Spleen (tissue), 7 donors: ENCODE measurements at regions not wholly inside any gene's neighbourhood (a gene's known extent, or its start where the extent isn't known, plus 50 kb on each side); places are given as distances from the start of the nearest gene placed in this dataset.

Experiments
- CTCF ChIP-seq, 11 experiments: fragments of 200-600 bp in 7 of 11; fragments of 450-650 bp in 4 of 11; sonication (generic) in 4 of 11; IDR thresholded peaks in 8 of 11; conservative IDR thresholded peaks in 3 of 11; 1 replicate in 7 of 11; 2 replicates in 4 of 11; pipeline versions ENCODE4 v1.4.0 to v1.8.0; 2016 to 2021; ENCODE audit warnings: antibody characterized with exemption in 11 of 11, inconsistent platforms in 4 of 11, mild to moderate bottlenecking in 1 of 11
- POLR2A ChIP-seq, 3 donors: fragments of 450-650 bp; IDR thresholded peaks; one replicate each; pipeline ENCODE4 v1.5.1; 2017; ENCODE audit warnings: antibody characterized with exemption in 3 of 3, mild to moderate bottlenecking in 1 of 3
- donor health status: DM: no; HTN: no; CAD: no; lungs with moderate emphysema.
- donor health status: DM: no; HTN: no; CAD: no.
- donor health status: DM: no; HTN: no; CAD: no.

DNA sequence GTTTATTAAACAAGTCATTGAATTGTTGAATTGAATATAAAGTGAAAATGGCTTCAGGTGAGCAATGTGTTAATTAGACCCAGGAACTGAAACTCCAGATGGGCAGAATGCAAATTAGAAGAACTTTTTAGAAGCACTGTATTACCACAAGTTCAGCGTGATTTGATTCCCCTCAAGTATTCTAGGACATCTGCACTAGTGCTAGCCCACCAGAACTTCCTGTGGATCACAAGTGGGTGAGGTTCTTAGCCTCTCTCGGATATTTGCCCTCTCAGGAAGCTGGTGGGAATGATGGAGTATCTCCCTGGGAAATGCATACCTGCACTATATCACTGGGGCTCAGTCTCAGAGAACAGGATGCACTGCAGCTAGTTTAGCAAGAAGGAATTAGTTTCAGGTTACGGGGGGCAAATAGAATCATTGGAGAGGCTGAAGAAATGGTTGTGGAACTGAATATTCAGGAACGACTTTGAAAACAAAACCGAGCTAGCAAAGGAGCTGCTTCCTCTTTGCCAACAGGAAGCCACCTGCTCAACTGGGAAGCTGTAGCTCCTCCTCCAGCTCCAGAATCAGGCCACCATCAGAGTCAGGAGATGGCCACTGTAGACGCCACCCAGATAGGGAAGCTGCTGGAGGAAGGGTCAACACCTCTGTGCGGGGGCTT is 74.3 kb downstream of the DHCR7 start:
- TF ChIP-seq POLR2A (IDR thresholded peaks at IDR 0.05) (no peak), CTCF (IDR thresholded peaks at IDR 0.05 in 8 of 11, conservative IDR thresholded peaks at IDR 0.05 in 3 of 11) (no peak)
